SK-N-MC (cell line): ENCODE measurements at regions not wholly inside any gene's neighbourhood (a gene's known extent, or its start where the extent isn't known, plus 50 kb on each side); places are given as distances from the start of the nearest gene placed in this dataset.

Experiments
- EZH2 ChIP-seq: fragments of 200-600 bp; sonication (generic); IDR thresholded peaks from one replicate; pipeline ENCODE4 v1.6.1; 2017; ENCODE audit warnings: antibody characterized with exemption
- POLR2AphosphoS5 ChIP-seq: IDR thresholded peaks from 2 replicates; pipeline ENCODE4 v1.6.1; 2012; ENCODE audit warnings: mild to moderate bottlenecking, low read depth, low read length, borderline replicate concordance

GRCh38 chr4:123496421-123496820 is 99.8 kb downstream of the SPRY1 start:
- TF ChIP-seq EZH2 (no peak), POLR2AphosphoS5 (no peak)
